ELR (cell line): ENCODE measurements at regions not wholly inside any gene's neighbourhood (a gene's known extent, or its start where the extent isn't known, plus 50 kb on each side); places are given as distances from the start of the nearest gene placed in this dataset.

Experiments
- DNase-seq: peaks from one replicate; pipeline ENCODE4 v3.0.0-alpha.2; 2015; ENCODE audit warnings: low read depth

DNA sequence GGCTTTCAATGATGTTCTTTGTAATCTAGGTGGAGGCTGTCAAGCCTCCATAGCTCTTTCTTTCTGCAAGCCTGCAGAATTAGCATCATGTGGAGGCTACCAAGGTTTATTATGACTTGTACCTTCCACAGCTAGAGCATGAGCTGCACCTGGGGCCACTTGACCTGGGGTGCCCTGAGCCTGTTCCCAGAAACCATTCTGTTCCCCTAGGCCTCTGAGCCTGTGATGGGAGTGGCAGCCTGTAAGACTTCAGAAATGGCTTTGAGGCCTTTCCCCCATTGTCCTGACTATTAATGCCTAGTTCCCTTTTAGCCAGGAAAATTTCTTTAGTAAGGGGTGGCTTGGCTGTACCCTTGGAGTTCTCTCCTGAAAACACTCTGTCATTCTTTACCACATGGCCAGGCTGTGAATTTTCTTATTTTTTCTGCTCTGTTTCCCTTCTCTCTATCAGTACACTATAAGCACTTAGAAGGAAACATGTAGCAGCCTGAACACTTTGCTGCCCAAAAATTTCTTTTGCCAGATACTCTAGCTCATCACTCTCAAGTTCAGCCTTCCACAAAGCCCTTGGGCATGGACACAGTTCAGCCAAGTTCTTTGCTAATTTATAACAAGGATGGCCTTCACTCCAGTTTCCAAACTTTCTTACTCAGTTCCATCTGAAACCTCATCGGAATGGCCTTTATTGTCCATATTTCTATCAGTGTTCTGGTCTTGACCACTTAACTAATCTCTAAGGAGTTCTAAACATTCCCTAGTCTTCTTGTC, 61.4 kb upstream of the NR3C1 start:
- DNase-seq = no peak

DNA sequence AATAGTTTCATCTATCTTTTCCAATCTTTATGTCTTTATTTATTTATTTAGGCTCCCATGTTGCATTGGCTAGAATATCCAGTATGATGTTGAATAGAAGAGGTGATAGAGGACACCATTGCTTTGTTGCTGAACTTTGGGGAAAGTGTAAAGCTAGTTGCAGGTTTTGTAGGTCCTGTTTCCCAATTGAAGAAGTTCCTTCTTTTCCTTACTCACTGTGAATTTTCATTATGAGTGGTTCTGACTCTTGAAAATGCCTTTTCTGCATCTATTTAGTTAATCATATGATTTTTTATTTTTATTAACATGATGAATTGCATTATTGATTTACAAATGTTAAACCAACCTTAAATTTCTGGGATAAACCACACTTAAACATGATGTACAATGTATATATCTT, 58.9 kb upstream of the NR3C1 start:
- no peak for DNase-seq

DNA sequence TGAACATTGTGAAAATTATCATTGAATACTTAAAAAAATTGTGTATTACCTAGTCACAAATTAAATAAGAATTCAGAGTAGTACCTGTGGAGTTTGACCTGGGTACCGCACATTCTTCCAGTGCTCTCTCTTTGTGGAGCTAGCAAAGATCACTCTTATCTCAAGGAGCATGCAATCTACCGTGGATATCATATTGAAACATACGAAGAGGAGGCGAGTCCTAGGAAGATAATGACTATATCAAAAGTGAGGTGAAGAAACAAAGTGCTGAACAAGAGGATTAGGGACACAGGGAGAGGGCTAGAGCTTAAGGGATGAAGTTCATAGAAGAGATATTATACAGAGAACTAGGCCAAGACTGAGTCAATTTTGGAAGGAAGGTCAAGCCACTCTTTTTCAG, 55.9 kb upstream of the NR3C1 start:
- DNase-seq = no peak

DNA sequence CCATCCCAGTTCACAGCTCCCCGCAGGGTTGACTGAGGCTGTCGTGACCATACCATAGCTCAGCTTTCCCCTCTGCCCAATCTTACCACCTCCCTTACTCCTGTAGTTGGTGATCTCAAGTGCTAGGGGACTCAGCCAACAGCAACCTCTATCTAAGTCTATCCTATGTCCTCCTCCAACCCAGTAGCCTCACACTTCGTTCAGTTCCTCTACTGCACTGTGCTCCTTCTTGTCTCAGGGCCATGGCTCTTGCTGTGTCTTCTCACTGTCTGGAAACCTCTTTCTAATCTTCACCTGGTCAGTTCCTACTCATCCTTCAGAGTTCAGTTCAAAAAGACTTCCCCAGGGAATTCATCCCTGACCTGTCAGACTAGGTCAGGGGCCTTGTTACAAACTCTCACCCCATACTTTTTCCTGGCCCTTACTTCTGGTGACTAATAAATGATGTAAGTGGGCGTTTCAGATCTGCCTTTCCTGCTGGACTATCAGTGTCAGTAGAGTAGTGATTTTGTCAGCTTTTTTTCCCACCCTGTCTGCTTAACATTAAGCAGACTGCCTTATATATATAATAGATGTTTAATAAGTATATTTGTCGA, 53.6 kb upstream of the NR3C1 start:
- DNase-seq = peak; percentile 72

DNA sequence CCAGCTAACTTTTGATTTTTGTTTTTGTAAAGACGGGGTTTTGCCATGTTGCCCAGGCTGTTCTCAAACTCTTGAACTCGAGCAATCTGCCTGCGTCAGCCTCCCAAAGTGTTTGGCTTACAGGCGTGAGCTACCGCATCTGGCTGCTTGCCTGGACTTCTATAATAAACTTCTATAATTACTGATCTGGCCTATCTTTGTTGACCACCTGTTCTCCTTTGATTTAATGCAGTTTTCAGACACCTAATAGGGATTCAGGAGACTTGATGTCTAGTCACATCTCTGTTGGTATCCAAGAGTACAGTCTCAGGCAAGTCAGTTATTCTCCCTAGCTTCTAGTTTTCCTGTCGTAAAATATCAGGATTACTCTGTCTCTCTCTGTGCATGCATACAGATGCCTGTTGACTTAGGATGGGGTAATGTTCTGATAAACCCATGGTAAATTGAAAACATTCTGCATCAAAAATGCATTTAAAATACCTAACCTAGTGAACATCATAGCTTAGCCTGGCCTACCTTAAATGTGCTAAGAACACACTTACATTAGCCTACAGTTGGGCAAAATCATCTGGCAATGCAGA, 51.5 kb upstream of the NR3C1 start:
- DNase-seq = no peak

DNA sequence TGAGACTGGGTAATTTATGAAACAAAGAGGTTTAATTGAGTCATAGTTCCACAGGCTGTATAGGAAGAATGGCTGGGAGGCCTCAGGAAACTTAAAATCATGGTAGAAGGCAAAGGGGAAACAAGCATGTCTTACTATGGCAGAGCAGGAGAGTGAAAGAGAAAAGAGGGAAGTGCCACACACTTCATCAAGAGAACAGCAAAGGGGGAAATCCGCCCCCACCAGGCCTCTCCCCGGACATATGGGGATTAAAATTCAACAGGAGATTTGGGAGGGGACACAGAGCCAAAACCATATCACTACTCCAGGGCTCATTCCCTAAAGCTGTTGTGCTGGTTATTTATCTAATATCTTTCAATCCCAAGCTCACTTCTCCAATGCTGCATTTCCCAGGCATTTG, 50.2 kb upstream of the NR3C1 start:
- no peak for DNase-seq
